Endothelial cell (in vitro differentiated cells): ENCODE measurements at regions not wholly inside any gene's neighbourhood (a gene's known extent, or its start where the extent isn't known, plus 50 kb on each side); places are given as distances from the start of the nearest gene placed in this dataset.

Source experiments
- DNase-seq: peaks from one replicate; pipeline ENCODE4 v3.0.0; 2021; ENCODE audit warnings: low spot score
- H3K27ac Mint-ChIP-seq: one replicate; pipeline ENCODE4 v1.8.0; 2021; ENCODE audit warnings: mixed read lengths, inconsistent platforms; ENCODE audit not compliant: unreplicated experiment
- H3K27me3 Mint-ChIP-seq: one replicate; pipeline ENCODE4 v1.8.0; 2021; ENCODE audit warnings: mild to moderate bottlenecking, moderate library complexity, mixed read lengths, inconsistent platforms; ENCODE audit not compliant: unreplicated experiment
- H3K36me3 Mint-ChIP-seq: one replicate; pipeline ENCODE4 v1.8.0; 2021; ENCODE audit warnings: mild to moderate bottlenecking, low read depth, mixed read lengths, inconsistent platforms; ENCODE audit not compliant: unreplicated experiment
- H3K4me1 Mint-ChIP-seq: one replicate; pipeline ENCODE4 v1.8.0; 2021; ENCODE audit warnings: mild to moderate bottlenecking, mixed read lengths, inconsistent platforms; ENCODE audit not compliant: unreplicated experiment
- H3K4me3 Mint-ChIP-seq: one replicate; pipeline ENCODE4 v1.8.0; 2021; ENCODE audit warnings: mild to moderate bottlenecking, mixed read lengths, inconsistent platforms; ENCODE audit not compliant: unreplicated experiment
- H3K9me3 Mint-ChIP-seq: one replicate; pipeline ENCODE4 v1.8.0; 2021; ENCODE audit warnings: mixed read lengths, inconsistent platforms; ENCODE audit not compliant: unreplicated experiment
- CTCF ChIP-seq: fragments of 200-600 bp; sonication (generic); IDR thresholded peaks from one replicate; pipeline ENCODE4 v1.5.0; 2021; ENCODE audit warnings: antibody characterized with exemption; ENCODE audit not compliant: unreplicated experiment

GRCh38 chr17:52287611-52288010, 129.1 kb upstream of the CA10 start:
- DNase-seq = no peak
- Mint-ChIP-seq H3K27ac (no peak overlapping the region), H3K36me3 (no peaks in the 10 kb centered on the region), H3K27me3 (peaks cover 2% of the 10 kb centered on the region), H3K9me3 (peaks cover 7% of the 10 kb centered on the region), H3K4me1 (no peaks in the 10 kb centered on the region), H3K4me3 (no peak overlapping the region)
- no peak for TF ChIP-seq CTCF

GRCh38 chr17:52283872-52284271, 125.4 kb upstream of the CA10 start:
- Mint-ChIP-seq H3K9me3 (no peaks in the 10 kb centered on the region), H3K27ac (no peak overlapping the region), H3K27me3 (no peaks in the 10 kb centered on the region), H3K36me3 (no peaks in the 10 kb centered on the region), H3K4me3 (no peak overlapping the region), H3K4me1 (no peaks in the 10 kb centered on the region)
- no peak for DNase-seq
- no peak for TF ChIP-seq CTCF

- DNase-seq = no peak
- no peak for TF ChIP-seq CTCF
- H3K9me3 Mint-ChIP-seq = no peaks in the 10 kb centered on the region
- no peaks in the 10 kb centered on the region for H3K4me1 Mint-ChIP-seq
- H3K36me3 Mint-ChIP-seq = no peaks in the 10 kb centered on the region
- no peak overlapping the region for H3K27ac Mint-ChIP-seq
- no peaks in the 10 kb centered on the region for H3K27me3 Mint-ChIP-seq
- no peak overlapping the region for H3K4me3 Mint-ChIP-seq
Measured at GRCh38 chr17:52276381-52277008, 118.0 kb upstream of the CA10 start.

- Mint-ChIP-seq H3K27me3 (no peaks in the 10 kb centered on the region), H3K4me1 (no peaks in the 10 kb centered on the region), H3K27ac (no peak overlapping the region), H3K9me3 (no peaks in the 10 kb centered on the region), H3K36me3 (no peaks in the 10 kb centered on the region), H3K4me3 (no peak overlapping the region)
- no peak for TF ChIP-seq CTCF
- no peak for DNase-seq
Measured at GRCh38 chr17:52271781-52272180, 113.3 kb upstream of the CA10 start.

- Mint-ChIP-seq H3K4me3 (no peak overlapping the region), H3K27ac (no peak overlapping the region), H3K27me3 (no peaks in the 10 kb centered on the region), H3K9me3 (no peaks in the 10 kb centered on the region), H3K4me1 (no peaks in the 10 kb centered on the region), H3K36me3 (no peaks in the 10 kb centered on the region)
- DNase-seq = no peak
- TF ChIP-seq CTCF = no peak
Measured at GRCh38 chr17:52255347-52255746, 96.8 kb upstream of the CA10 start.
